IPS-15b (cell line): ENCODE measurements at regions not wholly inside any gene's neighbourhood (a gene's known extent, or its start where the extent isn't known, plus 50 kb on each side); places are given as distances from the start of the nearest gene placed in this dataset.
"Not testable (repeated sequence)": the region's sequence is repeated elsewhere in the genome, so short reads cannot be mapped to it uniquely, and the experiment has no call there.

ENCODE experiments used
- H3K27me3 ChIP-seq: one replicate; pipeline ENCODE4 v1.6.1; 2013; ENCODE audit warnings: low read length; ENCODE audit not compliant: control insufficient read depth, insufficient read depth
- H3K36me3 ChIP-seq: one replicate; pipeline ENCODE4 v1.6.1; 2013; ENCODE audit warnings: low read length; ENCODE audit not compliant: control insufficient read depth, insufficient read depth
- H3K4me1 ChIP-seq: one replicate; pipeline ENCODE4 v1.6.1; 2013; ENCODE audit warnings: mild to moderate bottlenecking, low read length; ENCODE audit not compliant: control insufficient read depth, insufficient read depth
- H3K4me3 ChIP-seq: one replicate; pipeline ENCODE4 v1.5.1; 2013; ENCODE audit warnings: low read depth, low read length
- H3K9ac ChIP-seq: one replicate; pipeline ENCODE4 v1.6.1; 2013; ENCODE audit warnings: low read depth, mild to moderate bottlenecking, low read length
- H3K9me3 ChIP-seq: one replicate; pipeline ENCODE4 v1.6.1; 2013; ENCODE audit warnings: mild to moderate bottlenecking, low read length; ENCODE audit not compliant: control insufficient read depth, insufficient read depth

GRCh38 chr16:29197494-29198100 lies 208.9 kb downstream of the NPIPB11 start:
- H3K4me3 ChIP-seq, H3K36me3 ChIP-seq, H3K9me3 ChIP-seq, H3K4me1 ChIP-seq, H3K9ac ChIP-seq, H3K27me3 ChIP-seq: not testable (repeated sequence)

GRCh38 chr16:29196746-29197145 lies 209.8 kb downstream of the NPIPB11 start:
- H3K4me3 ChIP-seq, H3K4me1 ChIP-seq, H3K36me3 ChIP-seq, H3K9me3 ChIP-seq, H3K9ac ChIP-seq, H3K27me3 ChIP-seq: not testable (repeated sequence)

- not testable (repeated sequence) for H3K36me3 ChIP-seq, H3K4me1 ChIP-seq, H3K9me3 ChIP-seq, H3K27me3 ChIP-seq, H3K4me3 ChIP-seq, H3K9ac ChIP-seq
These were observed 210.4 kb downstream of the LAT start for GRCh38 chr16:29195116-29195872.

GRCh38 chr16:29194185-29194844 lies 209.5 kb downstream of the LAT start:
- not testable (repeated sequence) for H3K27me3 ChIP-seq, H3K36me3 ChIP-seq, H3K4me1 ChIP-seq, H3K9ac ChIP-seq, H3K4me3 ChIP-seq, H3K9me3 ChIP-seq

- H3K27me3 ChIP-seq, H3K36me3 ChIP-seq, H3K4me3 ChIP-seq, H3K9me3 ChIP-seq, H3K9ac ChIP-seq, H3K4me1 ChIP-seq: not testable (repeated sequence)
These were observed 208.8 kb downstream of the LAT start for GRCh38 chr16:29193634-29194033.

- H3K4me1 ChIP-seq, H3K36me3 ChIP-seq, H3K27me3 ChIP-seq, H3K9ac ChIP-seq, H3K9me3 ChIP-seq, H3K4me3 ChIP-seq: not testable (repeated sequence)
These were observed 208.4 kb downstream of the LAT start for GRCh38 chr16:29193248-29193574.

- Histone ChIP-seq H3K9ac (no peak overlapping the region), H3K9me3 (no peaks in the 10 kb centered on the region), H3K4me3 (no peak overlapping the region)
These were observed 207.7 kb downstream of the LAT start for GRCh38 chr16:29192329-29193247.

GRCh38 chr16:29191636-29192180 lies 206.9 kb downstream of the LAT start:
- H3K4me3 ChIP-seq, H3K4me1 ChIP-seq, H3K9ac ChIP-seq, H3K27me3 ChIP-seq, H3K9me3 ChIP-seq, H3K36me3 ChIP-seq: not testable (repeated sequence)

More at GRCh38 chr16:29192329-29193247, 207.7 kb downstream of the LAT start:
- Histone ChIP-seq H3K36me3 (no peaks in the 10 kb centered on the region), H3K27me3 (no peaks in the 10 kb centered on the region), H3K4me1 (no peaks in the 10 kb centered on the region)

GRCh38 chr16:29190553-29191431 lies 205.9 kb downstream of the LAT start:
- not testable (repeated sequence) for H3K27me3 ChIP-seq, H3K4me3 ChIP-seq, H3K9me3 ChIP-seq, H3K9ac ChIP-seq, H3K4me1 ChIP-seq, H3K36me3 ChIP-seq

- not testable (repeated sequence) for H3K9ac ChIP-seq, H3K27me3 ChIP-seq, H3K9me3 ChIP-seq, H3K36me3 ChIP-seq, H3K4me3 ChIP-seq, H3K4me1 ChIP-seq
These were observed 204.0 kb downstream of the LAT start for GRCh38 chr16:29188806-29189205.
